RWPE1 (cell line): ENCODE measurements at regions not wholly inside any gene's neighbourhood (a gene's known extent, or its start where the extent isn't known, plus 50 kb on each side); places are given as distances from the start of the nearest gene placed in this dataset.

Experiments
- CTCF ChIA-PET: fragments of 350-600 bp; sonication (Branson Sonifier 250); formaldehyde crosslinking; extraction: SDS; loops from one replicate; lab custom pipeline; 2021; lab: Yijun Ruan, JAX
- POLR2A ChIA-PET: fragments of 400-600 bp; formaldehyde crosslinking; extraction: SDS; loops from one replicate; lab custom pipeline; 2020; ENCODE audit warnings: antibody characterized with exemption; ENCODE audit not compliant: low non-redundant PET; lab: Yijun Ruan, JAX
- DNase-seq: peaks from one replicate; pipeline ENCODE4 v3.0.0; 2012; ENCODE audit warnings: low spot score
- H3K27ac ChIP-seq: fragments of 450-650 bp; 2 replicates; pipeline ENCODE4 v1.5.1; 2017
- TF ChIP-seq, protein P1 (sequence below): fragments of 450-650 bp; conservative IDR thresholded peaks from 2 replicates; pipeline ENCODE4 v1.5.1; 2017; ENCODE audit warnings: low read depth, mild to moderate bottlenecking

DNA sequence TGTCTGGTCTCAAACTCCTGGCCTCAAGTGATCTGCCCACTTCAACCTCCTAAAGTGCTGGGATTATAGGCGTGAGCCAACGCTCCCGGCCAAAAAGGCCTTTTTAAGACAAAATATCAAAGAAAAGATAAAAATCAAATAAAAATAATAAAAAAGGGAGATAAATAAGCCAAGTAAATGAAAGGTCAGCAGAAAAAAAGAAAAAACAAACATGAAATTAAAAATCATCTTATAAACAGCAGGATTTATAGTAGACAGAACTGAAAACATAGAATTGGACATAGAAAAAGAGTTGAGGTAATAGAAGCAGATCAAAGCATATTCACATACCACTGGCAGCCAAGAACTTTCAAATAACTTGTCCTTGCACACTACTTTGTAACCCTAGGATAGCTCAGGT lies 983.4 kb downstream of the ROBO2 start:
- CTCF ChIA-PET = no interaction called here
- TF ChIP-seq, protein P1, sequence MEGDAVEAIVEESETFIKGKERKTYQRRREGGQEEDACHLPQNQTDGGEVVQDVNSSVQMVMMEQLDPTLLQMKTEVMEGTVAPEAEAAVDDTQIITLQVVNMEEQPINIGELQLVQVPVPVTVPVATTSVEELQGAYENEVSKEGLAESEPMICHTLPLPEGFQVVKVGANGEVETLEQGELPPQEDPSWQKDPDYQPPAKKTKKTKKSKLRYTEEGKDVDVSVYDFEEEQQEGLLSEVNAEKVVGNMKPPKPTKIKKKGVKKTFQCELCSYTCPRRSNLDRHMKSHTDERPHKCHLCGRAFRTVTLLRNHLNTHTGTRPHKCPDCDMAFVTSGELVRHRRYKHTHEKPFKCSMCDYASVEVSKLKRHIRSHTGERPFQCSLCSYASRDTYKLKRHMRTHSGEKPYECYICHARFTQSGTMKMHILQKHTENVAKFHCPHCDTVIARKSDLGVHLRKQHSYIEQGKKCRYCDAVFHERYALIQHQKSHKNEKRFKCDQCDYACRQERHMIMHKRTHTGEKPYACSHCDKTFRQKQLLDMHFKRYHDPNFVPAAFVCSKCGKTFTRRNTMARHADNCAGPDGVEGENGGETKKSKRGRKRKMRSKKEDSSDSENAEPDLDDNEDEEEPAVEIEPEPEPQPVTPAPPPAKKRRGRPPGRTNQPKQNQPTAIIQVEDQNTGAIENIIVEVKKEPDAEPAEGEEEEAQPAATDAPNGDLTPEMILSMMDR = no peak
- no peak for DNase-seq
- H3K27ac ChIP-seq = no peak overlapping the region
- POLR2A ChIA-PET = no interaction called here

- CTCF ChIA-PET = no interaction called here
- POLR2A ChIA-PET = no interaction called here
- DNase-seq = no peak
- TF ChIP-seq, protein P1 = no peak
- no peak overlapping the region for H3K27ac ChIP-seq
These were observed 986.0 kb downstream of the ROBO2 start for GRCh38 chr3:78025916-78026315.

GRCh38 chr3:78026318-78026828 lies 986.5 kb downstream of the ROBO2 start:
- H3K27ac ChIP-seq = no peak overlapping the region
- POLR2A ChIA-PET = no interaction called here
- CTCF ChIA-PET = interaction anchor here (0.6 kb wide), 1 partner anchor 166 kb away, joined by 3 read pairs; no protein-coding TSS in a partner anchor
- TF ChIP-seq, protein P1 = no peak
- DNase-seq = no peak

- POLR2A ChIA-PET = no interaction called here
- CTCF ChIA-PET = no interaction called here
- TF ChIP-seq, protein P1 = no peak
These were observed 989.9 kb downstream of the ROBO2 start for GRCh38 chr3:78029775-78030174.

GRCh38 chr3:78035131-78035641 lies 995.3 kb downstream of the ROBO2 start:
- TF ChIP-seq, protein P1 = no peak
- POLR2A ChIA-PET = no interaction called here
- no peak overlapping the region for H3K27ac ChIP-seq
- CTCF ChIA-PET = no interaction called here
- DNase-seq = no peak

More at GRCh38 chr3:78029775-78030174, 989.9 kb downstream of the ROBO2 start:
- H3K27ac ChIP-seq = no peak overlapping the region
- DNase-seq = no peak

DNA sequence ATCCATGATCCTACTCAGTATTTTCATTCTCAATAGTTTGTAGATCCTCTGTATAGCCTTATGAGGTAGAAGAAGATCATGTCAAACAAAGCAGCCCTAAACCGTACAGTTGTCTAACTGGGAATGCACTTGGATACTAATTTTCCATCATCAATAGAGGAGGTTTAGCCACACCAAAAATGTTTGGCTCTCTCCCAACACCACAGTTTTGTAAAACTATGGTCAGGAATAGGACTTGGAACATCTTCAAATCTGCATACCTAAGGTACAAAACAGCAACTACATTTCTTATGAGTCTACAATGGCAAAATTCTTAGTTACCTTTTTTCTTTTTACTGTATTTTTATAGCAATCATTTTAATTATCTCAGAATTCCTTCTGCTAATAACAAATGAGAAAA lies 1001.6 kb downstream of the ROBO2 start:
- ChIA-PET CTCF (interaction anchor here (0.7 kb wide), 1 partner anchor 700 kb away, joined by 3 read pairs; no protein-coding TSS in a partner anchor), POLR2A (no interaction called here)
- no peak overlapping the region for H3K27ac ChIP-seq
- DNase-seq = no peak
- TF ChIP-seq, protein P1 = no peak
